Islet of Langerhans (tissue), 1 donor: ENCODE measurements at regions not wholly inside any gene's neighbourhood (a gene's known extent, or its start where the extent isn't known, plus 50 kb on each side); places are given as distances from the start of the nearest gene placed in this dataset.
"Not testable (repeated sequence)": the region's sequence is repeated elsewhere in the genome, so short reads cannot be mapped to it uniquely, and the experiment has no call there.

Source experiments
- FAIRE-seq: peaks from one replicate; lab custom pipeline; 2011; peaks lifted over from hg19 to GRCh38; lab: Jason Lieb, UNC

GRCh38 chr4:189514209-189514608 is 426.5 kb upstream of the FRG1 start:
- no peak for FAIRE-seq

GRCh38 chr4:189516902-189517301 is 423.8 kb upstream of the FRG1 start:
- FAIRE-seq = no peak

GRCh38 chr4:189519186-189519585 is 421.5 kb upstream of the FRG1 start:
- no peak for FAIRE-seq

- FAIRE-seq = no peak
Measured at GRCh38 chr4:189525304-189525703, 415.4 kb upstream of the FRG1 start.

GRCh38 chr4:189530848-189531247 is 409.8 kb upstream of the FRG1 start:
- no peak for FAIRE-seq

- no peak for FAIRE-seq
Measured at GRCh38 chr4:189533603-189534002, 407.1 kb upstream of the FRG1 start.

GRCh38 chr4:189547559-189547958 is 393.1 kb upstream of the FRG1 start:
- no peak for FAIRE-seq

GRCh38 chr4:189548484-189549125 is 392.1 kb upstream of the FRG1 start:
- no peak for FAIRE-seq

- FAIRE-seq = not testable (repeated sequence)
Measured at GRCh38 chr4:189551931-189552670, 388.6 kb upstream of the FRG1 start.

- not testable (repeated sequence) for FAIRE-seq
Measured at GRCh38 chr4:189560605-189561004, 380.1 kb upstream of the FRG1 start.

GRCh38 chr4:189563751-189564150 is 376.9 kb upstream of the FRG1 start:
- not testable (repeated sequence) for FAIRE-seq

GRCh38 chr4:189566271-189566670 is 374.4 kb upstream of the FRG1 start:
- FAIRE-seq = not testable (repeated sequence)

GRCh38 chr4:189566900-189567299 is 373.8 kb upstream of the FRG1 start:
- not testable (repeated sequence) for FAIRE-seq

- not testable (repeated sequence) for FAIRE-seq
Measured at GRCh38 chr4:189579645-189580044, 361.0 kb upstream of the FRG1 start.

- FAIRE-seq = not testable (repeated sequence)
Measured at GRCh38 chr4:189586908-189587632, 353.6 kb upstream of the FRG1 start.

GRCh38 chr4:189589201-189589600 is 351.5 kb upstream of the FRG1 start:
- FAIRE-seq = not testable (repeated sequence)

- FAIRE-seq = no peak
Measured at GRCh38 chr4:189592890-189593289, 347.8 kb upstream of the FRG1 start.

GRCh38 chr4:189597341-189597740 is 343.3 kb upstream of the FRG1 start:
- FAIRE-seq = no peak

- FAIRE-seq = no peak
Measured at GRCh38 chr4:189600264-189600663, 340.4 kb upstream of the FRG1 start.

GRCh38 chr4:189600718-189601435 is 339.8 kb upstream of the FRG1 start:
- FAIRE-seq = no peak

GRCh38 chr4:189602827-189603226 is 337.8 kb upstream of the FRG1 start:
- FAIRE-seq = not testable (repeated sequence)

GRCh38 chr4:189610571-189610970 is 330.1 kb upstream of the FRG1 start:
- not testable (repeated sequence) for FAIRE-seq
